Peyer's patch (tissue), 4 donors: ENCODE measurements at regions not wholly inside any gene's neighbourhood (a gene's known extent, or its start where the extent isn't known, plus 50 kb on each side); places are given as distances from the start of the nearest gene placed in this dataset.

ENCODE experiments used
- DNase-seq, 3 donors: peaks; one replicate each; pipeline ENCODE4 v3.0.0-alpha.2; 2017 to 2019
- H3K27ac ChIP-seq, 4 donors: fragments of 200-600 bp; sonication (generic); one replicate each; pipeline ENCODE4 v1.5.1; 2016 to 2019
- H3K27me3 ChIP-seq, 2 donors: fragments of 200-600 bp; sonication (generic); one replicate each; pipeline ENCODE4 v1.5.1; 2019
- H3K36me3 ChIP-seq, 3 donors: fragments of 200-600 bp; sonication (generic); one replicate each; pipeline ENCODE4 v1.5.1; 2016 to 2019
- H3K4me1 ChIP-seq, 4 donors: fragments of 200-600 bp; sonication (generic); one replicate each; pipeline ENCODE4 v1.5.1; 2016 to 2019
- H3K4me3 ChIP-seq, 4 donors: fragments of 200-600 bp; sonication (generic); 1 replicate in 3 of 4; 2 replicates in 1 of 4; pipeline ENCODE4 v1.5.1; 2016 to 2019; ENCODE audit warnings: mild to moderate bottlenecking in 1 of 4
- H3K9me3 ChIP-seq, 4 donors: fragments of 200-600 bp; sonication (generic); one replicate each; pipeline ENCODE4 v1.5.1; 2016 to 2019; ENCODE audit warnings: mild to moderate bottlenecking in 1 of 4
- CTCF ChIP-seq, 6 experiments: fragments of 450-650 bp in 4 of 6; fragments of 200-600 bp in 2 of 6; sonication (generic) in 1 of 6; IDR thresholded peaks; one replicate each; pipeline ENCODE4 v1.5.1; 2017 to 2019; ENCODE audit warnings: antibody characterized with exemption in 6 of 6, mild to moderate bottlenecking in 3 of 6, moderate library complexity in 1 of 6
- POLR2A ChIP-seq, 2 donors: fragments of 450-650 bp; IDR thresholded peaks; one replicate each; pipeline ENCODE4 v1.5.1; 2017; ENCODE audit warnings: antibody characterized with exemption in 2 of 2, mild to moderate bottlenecking in 2 of 2, moderate library complexity in 2 of 2

- no peaks in the 10 kb centered on the region for H3K4me1 ChIP-seq
- no peaks in the 10 kb centered on the region for H3K27me3 ChIP-seq
- TF ChIP-seq POLR2A (IDR thresholded peaks at IDR 0.05) (no peak), CTCF (IDR thresholded peaks at IDR 0.05) (no peak)
- no peaks in the 10 kb centered on the region for H3K36me3 ChIP-seq
- H3K9me3 ChIP-seq, result no peaks in the 10 kb centered on the region
- no peak overlapping the region for H3K4me3 ChIP-seq
- no peak for DNase-seq
- H3K27ac ChIP-seq, result no peak overlapping the region
Observed at GRCh38 chr13:47232516-47232915, 335.7 kb upstream of the HTR2A start.

GRCh38 chr13:47230155-47230554 is 333.3 kb upstream of the HTR2A start:
- DNase-seq, result no peak
- H3K36me3 ChIP-seq, result no peaks in the 10 kb centered on the region
- no peak overlapping the region for H3K27ac ChIP-seq
- no peak overlapping the region for H3K4me3 ChIP-seq
- no peaks in the 10 kb centered on the region for H3K27me3 ChIP-seq
- no peak for TF ChIP-seq POLR2A (IDR thresholded peaks at IDR 0.05)
- TF ChIP-seq CTCF (IDR thresholded peaks at IDR 0.05), result no peak
- H3K4me1 ChIP-seq, result no peaks in the 10 kb centered on the region
- H3K9me3 ChIP-seq, result no peaks in the 10 kb centered on the region

- DNase-seq, result no peak
- Histone ChIP-seq H3K4me1 (no peaks in the 10 kb centered on the region), H3K4me3 (no peak overlapping the region), H3K9me3 (no peaks in the 10 kb centered on the region), H3K36me3 (no peaks in the 10 kb centered on the region), H3K27ac (no peak overlapping the region), H3K27me3 (no peaks in the 10 kb centered on the region)
- TF ChIP-seq CTCF (IDR thresholded peaks at IDR 0.05), result no peak
- no peak for TF ChIP-seq POLR2A (IDR thresholded peaks at IDR 0.05)
Observed at GRCh38 chr13:47226516-47226915, 329.7 kb upstream of the HTR2A start.

- no peak overlapping the region for H3K27ac ChIP-seq
- no peaks in the 10 kb centered on the region for H3K36me3 ChIP-seq
- H3K4me1 ChIP-seq, result no peaks in the 10 kb centered on the region
- no peak for DNase-seq
- TF ChIP-seq CTCF (IDR thresholded peaks at IDR 0.05), result no peak
- TF ChIP-seq POLR2A (IDR thresholded peaks at IDR 0.05), result no peak
- no peaks in the 10 kb centered on the region for H3K27me3 ChIP-seq
- no peaks in the 10 kb centered on the region for H3K9me3 ChIP-seq
- H3K4me3 ChIP-seq, result no peak overlapping the region
Observed at GRCh38 chr13:47220453-47221140, 323.7 kb upstream of the HTR2A start.

GRCh38 chr13:47218611-47219010 is 321.8 kb upstream of the HTR2A start:
- no peaks in the 10 kb centered on the region for H3K4me1 ChIP-seq
- DNase-seq, result no peak
- no peaks in the 10 kb centered on the region for H3K9me3 ChIP-seq
- H3K27ac ChIP-seq, result no peak overlapping the region
- TF ChIP-seq CTCF (IDR thresholded peaks at IDR 0.05) (no peak), POLR2A (IDR thresholded peaks at IDR 0.05) (no peak)
- H3K4me3 ChIP-seq, result no peak overlapping the region
- no peaks in the 10 kb centered on the region for H3K36me3 ChIP-seq
- H3K27me3 ChIP-seq, result no peaks in the 10 kb centered on the region
